ENCODE measurements at regions not wholly inside any gene's neighbourhood (a gene's known extent, or its start where the extent isn't known, plus 50 kb on each side); places are given as distances from the start of the nearest gene placed in this dataset.
"Not testable (repeated sequence)": the region's sequence is repeated elsewhere in the genome, so short reads cannot be mapped to it uniquely, and the experiment has no call there.

- DNase-seq (ENCODE audit: insufficient read length, low spot score): no peak
- no peak for FAIRE-seq
Observed at GRCh38 chr21:35624901-35625300, 435.4 kb downstream of the SETD4 start.

DNA sequence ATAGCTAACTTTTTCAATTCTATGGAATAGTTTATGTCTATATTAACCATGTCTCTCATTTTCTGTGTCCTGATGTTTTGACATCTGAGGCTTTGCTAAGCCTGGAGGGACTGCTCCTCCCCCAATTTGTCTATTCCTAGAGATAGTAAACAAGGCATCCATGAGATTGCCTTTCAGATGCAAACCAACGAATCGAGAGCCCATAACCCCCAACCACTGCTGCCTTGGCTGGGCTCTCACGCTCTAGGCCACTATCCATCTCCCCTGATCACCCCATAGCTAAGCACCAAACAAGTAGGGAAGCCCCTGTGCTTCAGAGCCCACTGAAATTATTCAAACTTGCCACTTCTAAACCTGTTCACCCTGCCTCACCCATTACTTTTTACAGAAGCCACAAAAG, 437.7 kb downstream of the SETD4 start:
- DNase-seq (ENCODE audit: insufficient read length, low spot score) (no peak), FAIRE-seq (no peak)

DNA sequence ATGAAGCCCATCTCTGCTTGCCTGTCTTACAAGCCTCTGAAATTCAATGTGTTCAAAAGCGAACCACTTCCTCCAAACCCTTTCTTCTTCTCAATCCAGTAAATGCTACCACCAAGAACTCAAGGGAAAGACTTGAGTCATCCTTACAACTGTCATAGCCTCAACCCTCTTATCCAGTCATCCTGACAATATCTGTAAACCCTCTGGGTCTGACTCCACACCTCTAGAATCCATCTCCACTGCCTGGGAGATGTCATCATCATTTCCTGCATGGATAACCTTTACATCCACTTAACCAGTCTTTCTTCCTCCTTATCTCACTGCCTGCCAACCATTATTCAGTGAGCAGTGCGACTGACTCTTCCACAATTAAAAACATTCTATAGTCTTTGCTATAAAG, 441.1 kb downstream of the SETD4 start:
- DNase-seq (ENCODE audit: insufficient read length, low spot score) (no peak), FAIRE-seq (no peak)

DNA sequence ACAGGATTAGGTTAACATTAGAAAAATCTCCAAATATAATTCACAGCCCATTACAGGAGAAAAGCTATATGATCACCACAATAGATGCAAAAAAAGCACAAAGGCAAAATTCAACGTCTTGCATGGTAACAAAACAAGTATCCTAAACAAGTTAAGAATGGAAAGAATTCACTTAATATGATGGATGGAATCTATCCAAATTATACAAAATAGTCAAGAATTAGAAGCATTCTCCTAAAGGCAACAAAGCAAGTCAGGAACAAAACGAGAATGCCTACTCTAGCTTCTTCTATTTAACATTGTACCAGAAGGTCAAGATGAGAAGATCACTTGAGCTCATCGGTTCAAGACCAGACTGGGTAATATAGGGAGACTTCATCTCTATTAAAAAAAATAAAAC, 442.8 kb downstream of the SETD4 start:
- FAIRE-seq (no peak), DNase-seq (ENCODE audit: insufficient read length, low spot score) (no peak)

DNA sequence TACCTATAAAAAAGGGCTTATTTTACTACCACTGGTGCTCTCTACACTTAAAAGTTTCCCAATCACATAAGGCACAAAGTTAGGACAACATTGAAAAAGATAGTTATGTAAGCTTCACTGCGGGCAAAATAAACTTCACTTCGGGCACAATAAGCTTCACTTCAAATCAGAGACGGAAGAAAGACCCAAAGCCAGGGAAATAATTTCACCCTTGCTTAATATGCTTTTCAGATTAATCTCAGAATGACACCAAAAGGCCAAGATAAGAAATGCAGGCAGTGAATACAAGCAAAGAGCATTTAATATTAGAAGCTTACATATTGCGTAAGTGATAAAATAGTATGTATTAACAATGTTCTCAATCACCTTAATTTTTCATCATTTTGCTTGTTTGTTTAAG, 444.2 kb downstream of the SETD4 start:
- no peak for DNase-seq (ENCODE audit: insufficient read length, low spot score)

GRCh38 chr21:35615325-35615724, 445.0 kb downstream of the SETD4 start:
- DNase-seq (ENCODE audit: insufficient read length, low spot score): no peak
- no peak for FAIRE-seq

More for the DNA sequence above, 444.2 kb downstream of the SETD4 start:
- no peak for FAIRE-seq

DNA sequence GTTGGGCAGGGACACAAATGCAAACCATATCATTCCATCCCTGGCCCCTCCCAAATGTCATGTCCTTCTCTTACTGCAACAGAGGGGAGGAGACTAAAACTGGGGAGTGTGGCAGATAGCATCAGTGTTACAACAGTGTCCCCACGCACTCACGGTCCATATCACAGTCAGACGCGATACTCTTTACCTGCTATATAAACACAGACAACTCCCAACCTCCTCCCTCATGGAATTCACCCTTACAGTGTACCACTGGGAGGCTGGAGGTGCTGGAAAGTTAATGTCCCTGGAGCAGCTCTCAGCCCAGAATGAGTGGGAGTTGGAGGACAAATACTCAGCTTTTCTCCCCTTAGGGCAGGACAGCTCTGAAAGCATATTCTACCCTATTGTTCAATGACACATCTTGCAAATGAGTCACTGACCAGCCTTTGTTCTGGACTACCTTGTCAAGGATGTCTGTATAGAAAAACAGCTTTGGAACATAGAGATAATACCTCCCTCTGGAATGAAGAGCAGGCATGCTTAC, 445.9 kb downstream of the SETD4 start:
- FAIRE-seq (no peak), DNase-seq (ENCODE audit: insufficient read length, low spot score) (no peak)

GRCh38 chr21:35611708-35612132, 448.6 kb downstream of the SETD4 start:
- FAIRE-seq (no peak), DNase-seq (ENCODE audit: insufficient read length, low spot score) (no peak)

DNA sequence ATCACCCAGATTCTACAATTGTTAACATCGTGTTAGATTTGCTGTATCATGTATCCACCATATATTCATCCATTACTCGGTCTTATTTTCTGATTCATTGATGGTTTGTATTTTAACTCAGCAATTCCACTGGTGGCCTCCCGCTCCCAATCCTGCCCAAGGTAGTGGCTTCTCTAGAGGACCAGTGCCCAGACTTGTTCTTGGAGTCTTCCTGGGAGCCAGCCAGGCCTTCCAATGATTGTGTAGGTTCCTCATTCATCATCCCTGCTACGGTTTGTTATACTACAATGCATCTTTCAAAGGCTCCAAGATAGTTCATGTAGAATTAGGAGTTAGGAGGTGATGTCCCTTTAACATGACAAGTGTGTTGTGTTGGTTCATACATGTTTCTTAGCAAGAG, 451.1 kb downstream of the SETD4 start:
- no peak for FAIRE-seq
- DNase-seq (ENCODE audit: insufficient read length, low spot score): no peak

DNA sequence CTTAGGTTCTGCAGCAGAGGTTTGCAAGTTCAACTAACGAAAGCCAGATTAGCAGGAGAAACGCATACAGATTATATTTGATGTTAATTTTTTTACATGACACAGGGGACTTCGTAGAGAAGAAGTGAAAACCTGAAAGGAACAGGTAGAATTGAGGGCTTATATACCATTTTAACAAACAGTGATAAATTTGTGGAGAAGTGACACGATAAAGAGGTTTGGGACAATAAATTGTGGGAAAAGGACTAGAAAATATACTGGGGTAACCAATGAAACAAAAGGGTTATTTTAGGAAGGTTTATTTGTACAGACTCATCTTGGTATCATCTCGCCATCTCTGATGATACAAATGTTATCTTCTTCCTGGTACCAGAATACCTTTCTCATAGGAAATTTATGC, 452.9 kb downstream of the SETD4 start:
- no peak for FAIRE-seq
- DNase-seq (ENCODE audit: insufficient read length, low spot score): no peak

- DNase-seq (ENCODE audit: insufficient read length, low spot score): no peak
- FAIRE-seq: no peak
Observed at GRCh38 chr21:35606578-35606977, 453.7 kb downstream of the SETD4 start.

DNA sequence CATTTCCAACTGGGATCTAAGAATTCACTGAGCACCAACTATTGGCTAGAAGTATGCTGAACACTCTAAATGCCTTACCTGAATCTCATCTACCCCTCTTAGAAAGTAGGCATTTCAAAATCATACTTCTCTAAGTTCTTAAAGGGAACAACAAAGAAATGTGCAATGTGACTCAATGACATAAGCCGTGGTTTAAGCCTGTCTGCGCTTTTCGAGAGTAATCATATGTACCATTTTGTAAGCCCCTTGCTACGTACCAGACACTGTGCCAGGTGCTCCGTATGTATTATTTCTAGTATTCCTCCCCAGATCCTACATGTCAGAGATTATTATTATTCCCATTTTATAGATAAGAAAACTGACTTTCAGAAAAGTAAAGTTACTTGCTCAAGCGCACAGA, 454.2 kb downstream of the SETD4 start:
- no peak for FAIRE-seq
- DNase-seq (ENCODE audit: insufficient read length, low spot score): no peak

DNA sequence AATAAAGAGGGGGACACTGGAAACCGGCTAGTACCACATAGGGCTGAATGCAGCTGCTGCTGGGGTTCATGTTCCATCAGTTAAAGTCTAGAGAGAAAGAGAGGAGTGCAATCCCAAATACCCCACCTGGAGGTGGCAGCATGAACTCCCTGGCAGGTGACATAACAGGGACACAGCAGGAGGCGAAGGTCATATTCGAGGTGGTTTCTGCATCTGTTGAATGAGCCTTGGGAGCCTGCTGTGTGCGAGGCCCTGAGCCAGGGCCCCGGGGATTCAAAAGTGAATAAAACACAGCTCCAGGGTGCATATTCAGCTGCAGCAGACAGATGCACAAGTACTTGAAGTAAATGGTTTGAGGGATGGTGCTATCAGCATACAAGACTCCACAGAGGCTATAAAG, 456.8 kb downstream of the SETD4 start:
- no peak for DNase-seq (ENCODE audit: insufficient read length, low spot score)
- FAIRE-seq: no peak

DNA sequence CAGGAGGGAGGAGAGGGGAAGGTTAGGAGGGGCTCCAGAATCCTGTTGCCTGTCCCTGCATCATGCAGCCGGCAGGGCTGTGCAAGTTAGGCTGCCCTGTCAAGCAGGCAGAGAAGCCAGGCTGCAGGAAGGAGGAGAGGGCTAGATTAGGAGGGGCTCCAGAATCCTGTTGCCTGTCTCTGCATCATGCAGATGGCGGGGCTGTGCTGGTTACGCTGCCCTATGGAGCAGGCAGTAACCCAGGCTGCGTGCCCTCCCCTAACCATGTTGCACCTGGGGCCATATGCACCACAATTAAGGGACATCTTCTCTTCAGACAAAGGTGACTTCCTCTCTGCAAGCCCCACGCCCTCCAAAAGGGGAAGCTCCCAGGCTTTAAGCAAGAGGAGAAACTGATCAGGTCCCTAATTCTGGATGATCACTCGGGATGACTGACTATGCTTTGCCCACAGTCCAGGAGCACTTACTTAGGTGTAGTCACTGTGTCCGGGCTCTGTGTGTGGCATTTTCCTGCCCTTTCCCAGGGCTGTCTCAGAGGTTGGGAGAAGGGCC, 457.4 kb downstream of the SETD4 start:
- FAIRE-seq (no peak), DNase-seq (ENCODE audit: insufficient read length, low spot score) (no peak)

GRCh38 chr21:35601211-35601610, 459.1 kb downstream of the SETD4 start:
- FAIRE-seq: no peak
- DNase-seq (ENCODE audit: insufficient read length, low spot score): no peak

GRCh38 chr21:35599164-35599563, 461.2 kb downstream of the SETD4 start:
- DNase-seq (ENCODE audit: insufficient read length, low spot score) (no peak), FAIRE-seq (no peak)

DNA sequence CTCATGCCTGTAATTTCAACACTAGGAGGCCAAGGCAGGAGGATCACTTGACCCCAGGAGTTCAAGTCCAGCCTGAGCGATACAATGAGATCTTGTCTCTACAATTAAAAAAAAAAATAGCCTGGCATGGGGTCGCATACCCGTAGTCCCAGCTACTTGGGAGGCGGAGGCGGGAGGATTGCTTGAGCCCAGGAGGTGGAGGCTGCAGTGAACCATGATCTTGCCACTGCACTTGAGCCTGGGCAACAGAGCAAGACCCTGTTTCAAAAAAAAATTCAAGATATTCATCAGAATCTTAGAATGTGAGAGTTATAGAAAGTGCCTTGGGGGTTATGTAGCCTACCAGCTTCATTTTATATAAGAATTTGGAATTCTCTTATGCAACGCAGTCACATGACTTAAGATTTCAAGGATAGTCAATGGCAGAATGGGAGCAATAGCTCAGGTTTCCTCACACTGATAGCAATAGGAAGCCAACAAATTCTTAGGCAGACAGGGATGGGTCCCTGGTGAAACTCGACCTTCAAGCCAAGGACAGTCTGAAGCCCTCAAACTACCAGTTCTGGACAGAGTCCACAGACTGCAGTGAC, 462.5 kb downstream of the SETD4 start:
- FAIRE-seq: no peak
- no peak for DNase-seq (ENCODE audit: insufficient read length, low spot score)

- DNase-seq (ENCODE audit: insufficient read length, low spot score) (no peak), FAIRE-seq (no peak)
Observed at GRCh38 chr21:35594905-35595304, 465.4 kb downstream of the SETD4 start.

DNA sequence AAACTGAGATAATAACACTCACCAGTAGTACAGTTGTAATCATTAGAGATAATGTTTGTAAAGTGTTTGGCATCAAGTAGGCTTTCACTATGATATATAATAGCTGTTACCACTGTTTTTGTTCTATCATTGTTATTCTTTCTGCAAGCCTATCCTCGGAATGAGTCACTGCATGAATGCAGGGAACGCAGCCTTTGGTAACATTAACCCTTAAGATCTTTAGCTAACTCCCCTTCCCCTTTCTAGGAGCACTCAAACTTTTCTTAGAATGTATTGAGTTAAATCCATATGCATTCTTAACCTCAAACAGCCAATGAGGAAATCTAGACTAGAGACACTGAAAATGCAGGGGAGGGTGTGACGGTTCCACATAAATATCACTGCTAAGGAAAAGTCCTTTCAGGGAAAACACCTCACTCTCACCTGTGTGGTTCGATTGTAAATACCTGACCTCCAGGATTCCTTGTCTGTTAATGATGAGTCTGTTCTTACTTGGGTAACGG, 467.3 kb downstream of the SETD4 start:
- no peak for FAIRE-seq

GRCh38 chr21:35590284-35590683, 470.0 kb downstream of the SETD4 start:
- not testable (repeated sequence) for DNase-seq (ENCODE audit: insufficient read length, low spot score); FAIRE-seq

More for the DNA sequence above, 467.3 kb downstream of the SETD4 start:
- DNase-seq (ENCODE audit: insufficient read length, low spot score): no peak

- DNase-seq (ENCODE audit: insufficient read length, low spot score): no peak
- no peak for FAIRE-seq
Observed at GRCh38 chr21:35587841-35588380, 472.4 kb downstream of the SETD4 start.

GRCh38 chr21:35586305-35586704, 474.0 kb downstream of the SETD4 start:
- FAIRE-seq: no peak
- DNase-seq (ENCODE audit: insufficient read length, low spot score): no peak

Data from GM19239 (cell line).